HG02884 (cell line): ENCODE measurements at regions not wholly inside any gene's neighbourhood (a gene's known extent, or its start where the extent isn't known, plus 50 kb on each side); places are given as distances from the start of the nearest gene placed in this dataset.
A peak's percentile ranks its signal among the peaks of the same experiment; 100 is the strongest.
"Not testable (repeated sequence)": the region's sequence is repeated elsewhere in the genome, so short reads cannot be mapped to it uniquely, and the experiment has no call there.

Experiments used
- ATAC-seq: cut with Tn5 transposase; IDR thresholded peaks from one replicate; pipeline ENCODE4 v1.9.1; 2021; ENCODE audit warnings: mild to moderate bottlenecking, moderate library complexity; ENCODE audit not compliant: unreplicated experiment

DNA sequence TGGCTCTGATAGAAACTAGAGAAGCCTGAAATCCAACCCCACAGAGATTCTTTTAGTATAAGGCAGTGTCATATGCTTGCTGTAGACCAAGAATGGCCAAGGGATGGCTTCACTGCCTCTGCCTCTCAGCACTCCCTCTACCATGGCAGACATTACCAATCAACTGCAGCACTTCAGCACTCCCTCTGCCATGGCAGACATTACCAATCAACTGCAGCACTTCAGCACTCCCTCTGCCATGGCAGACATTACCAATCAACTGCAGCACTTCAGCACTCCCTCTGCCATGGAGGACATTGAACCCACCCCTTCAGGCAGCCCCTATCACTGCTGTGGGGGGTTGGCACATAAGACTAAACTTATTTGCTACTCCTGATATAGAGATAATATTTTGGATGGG lies 287.8 kb downstream of the AACS start:
- not testable (repeated sequence) for ATAC-seq

- ATAC-seq: no peak
Observed at GRCh38 chr12:125353871-125354270, 288.6 kb downstream of the AACS start.

DNA sequence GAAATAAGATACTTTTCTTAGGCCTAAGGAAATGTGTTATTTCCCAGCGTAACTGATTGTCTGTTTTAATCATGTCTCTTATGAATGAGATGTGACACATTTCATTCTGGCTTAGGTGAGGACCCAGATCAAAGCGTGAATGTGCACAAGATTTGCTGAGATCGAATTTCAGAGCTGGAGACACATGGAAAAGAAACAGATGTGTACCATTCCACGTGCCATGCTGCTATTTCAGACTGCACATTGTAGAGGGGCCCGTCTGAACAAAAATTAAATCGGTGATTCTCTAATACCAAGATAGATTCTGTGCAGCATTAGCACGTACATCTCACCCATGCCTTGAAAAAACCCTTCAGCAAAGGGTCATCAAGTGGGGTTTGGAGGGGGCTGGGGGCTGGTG lies 290.4 kb downstream of the AACS start:
- ATAC-seq: no peak

- ATAC-seq: no peak
Observed at GRCh38 chr12:125356111-125356510, 290.9 kb downstream of the AACS start.

GRCh38 chr12:125357561-125357960 lies 292.3 kb downstream of the AACS start:
- ATAC-seq: no peak

DNA sequence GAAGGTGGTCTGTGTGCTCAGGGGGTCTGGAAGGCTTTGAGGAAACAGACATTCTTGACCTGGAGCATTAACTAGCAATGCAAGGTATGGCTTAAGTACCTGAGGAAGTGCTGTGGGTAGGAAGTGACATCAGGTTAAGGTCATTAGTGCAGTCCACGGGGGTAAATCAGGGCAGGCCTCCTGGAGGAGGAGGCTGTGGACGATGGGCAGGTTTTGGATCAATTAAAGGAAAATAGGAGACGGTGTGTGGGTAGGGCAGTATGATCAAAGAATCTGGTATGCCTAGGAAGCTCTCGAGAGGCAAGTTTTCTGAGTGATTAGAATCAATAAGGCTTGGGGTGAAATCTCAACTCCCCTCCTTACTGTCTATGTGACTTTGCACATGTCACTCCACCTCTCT lies 295.3 kb downstream of the AACS start:
- no peak for ATAC-seq

DNA sequence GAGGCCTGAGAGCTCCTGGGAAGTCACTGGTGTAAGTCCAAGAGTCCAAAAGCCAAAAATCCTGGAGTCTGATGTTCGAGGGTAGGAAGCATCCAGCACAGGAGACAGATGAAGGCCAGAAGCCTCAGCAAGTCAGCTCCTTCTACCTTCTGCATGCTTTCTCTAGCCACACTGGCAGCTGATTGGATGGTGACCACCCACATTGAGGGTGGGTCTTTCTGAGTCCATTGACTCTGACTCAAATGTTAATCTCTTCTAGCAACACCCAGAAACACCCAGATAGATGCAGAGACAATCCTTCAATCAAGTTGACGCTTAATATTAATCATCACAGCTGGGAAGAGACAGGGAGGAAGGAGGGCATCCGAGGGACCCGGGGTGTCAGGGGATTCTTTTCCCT lies 305.8 kb downstream of the AACS start:
- no peak for ATAC-seq

DNA sequence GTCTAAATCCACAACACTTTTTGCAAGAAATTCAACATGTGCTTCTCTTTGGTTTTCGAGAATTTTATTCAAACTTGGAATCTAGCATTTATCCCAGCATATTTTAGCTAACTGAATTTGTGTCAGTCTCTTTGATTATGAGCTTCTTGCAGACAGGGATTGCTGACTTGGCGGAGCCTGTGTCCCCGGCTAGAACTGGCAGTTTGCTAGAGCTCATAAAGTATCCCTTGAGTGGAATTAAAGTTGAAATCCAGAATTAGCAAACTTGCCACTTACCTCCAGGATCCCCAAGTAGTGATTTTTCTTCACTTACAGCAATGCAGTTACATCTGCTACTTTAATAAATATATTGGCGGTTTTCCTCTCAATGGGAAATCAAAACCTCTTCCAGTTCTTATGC lies 306.9 kb downstream of the AACS start:
- no peak for ATAC-seq

DNA sequence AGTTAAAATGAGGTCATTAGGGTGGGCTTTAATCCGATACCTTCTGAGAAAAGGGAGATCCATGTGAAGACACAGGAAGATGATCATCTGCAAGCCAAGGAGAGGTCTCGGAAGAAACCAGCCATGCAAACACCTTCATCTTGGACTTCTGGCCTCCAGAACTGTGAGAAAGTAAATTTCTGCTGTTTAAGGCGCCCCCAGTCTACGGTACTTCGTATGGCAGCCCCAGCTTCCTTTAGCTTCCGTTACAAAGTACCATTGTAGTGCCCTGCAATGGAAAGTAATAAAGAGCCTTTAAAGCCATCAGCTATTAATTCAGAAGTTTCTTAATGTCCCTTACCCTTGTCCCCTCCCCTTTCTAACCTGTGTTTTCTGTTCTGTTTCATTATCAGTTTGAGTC lies 308.1 kb downstream of the AACS start:
- no peak for ATAC-seq

GRCh38 chr12:125376422-125376821 lies 311.2 kb downstream of the AACS start:
- no peak for ATAC-seq

DNA sequence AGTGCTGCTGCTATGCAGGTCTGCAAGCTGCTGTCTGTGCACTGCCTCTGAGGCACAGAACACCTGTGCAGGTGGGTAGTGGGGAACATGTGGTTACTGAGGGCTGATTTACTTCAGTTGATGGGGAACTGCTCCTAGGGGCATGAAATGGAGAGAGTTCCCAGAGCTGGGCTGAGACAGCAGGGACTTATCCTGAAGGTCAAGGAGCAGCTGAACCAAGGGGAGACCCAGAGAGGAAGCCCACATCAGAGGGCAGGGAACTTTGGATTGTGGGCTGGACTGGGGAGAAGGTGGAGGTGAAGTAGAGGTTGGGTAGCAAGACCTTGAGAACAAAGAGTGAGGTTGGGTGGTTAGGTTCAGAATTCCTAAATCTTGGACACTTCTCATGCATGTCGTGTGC lies 311.9 kb downstream of the AACS start:
- ATAC-seq: no peak

GRCh38 chr12:125381373-125381772 lies 316.1 kb downstream of the AACS start:
- ATAC-seq: no peak

DNA sequence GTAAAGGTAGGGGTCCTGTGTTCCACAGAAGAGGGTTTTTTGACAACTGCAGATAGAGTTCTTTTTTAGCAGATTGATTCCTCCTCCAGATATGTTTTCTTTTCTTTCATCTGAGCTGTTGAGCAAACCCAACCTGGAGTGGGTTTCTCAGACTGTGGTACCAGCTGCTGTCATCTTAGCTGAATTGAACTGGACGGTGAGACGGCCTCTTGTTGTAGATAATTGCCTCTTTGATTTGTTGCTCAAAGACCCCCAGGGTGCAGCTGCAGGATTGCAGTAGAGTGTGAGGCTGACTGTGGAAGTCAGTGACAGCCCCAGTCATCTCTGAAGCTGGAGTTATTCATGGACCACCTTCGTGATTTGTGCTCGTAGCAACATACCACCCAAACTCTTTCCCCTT lies 317.7 kb downstream of the AACS start:
- ATAC-seq: no peak

GRCh38 chr12:125386652-125387051 lies 321.4 kb downstream of the AACS start:
- ATAC-seq: no peak

GRCh38 chr12:125387206-125387605 lies 322.0 kb downstream of the AACS start:
- no peak for ATAC-seq

GRCh38 chr12:125389061-125389697 lies 323.9 kb downstream of the AACS start:
- ATAC-seq: no peak

- ATAC-seq: no peak
Observed at GRCh38 chr12:125393569-125393968, 328.3 kb downstream of the AACS start.

- ATAC-seq: no peak
Observed at GRCh38 chr12:125395583-125396215, 330.5 kb downstream of the AACS start.

- no peak for ATAC-seq
Observed at GRCh38 chr12:125399489-125399888, 334.3 kb downstream of the AACS start.

DNA sequence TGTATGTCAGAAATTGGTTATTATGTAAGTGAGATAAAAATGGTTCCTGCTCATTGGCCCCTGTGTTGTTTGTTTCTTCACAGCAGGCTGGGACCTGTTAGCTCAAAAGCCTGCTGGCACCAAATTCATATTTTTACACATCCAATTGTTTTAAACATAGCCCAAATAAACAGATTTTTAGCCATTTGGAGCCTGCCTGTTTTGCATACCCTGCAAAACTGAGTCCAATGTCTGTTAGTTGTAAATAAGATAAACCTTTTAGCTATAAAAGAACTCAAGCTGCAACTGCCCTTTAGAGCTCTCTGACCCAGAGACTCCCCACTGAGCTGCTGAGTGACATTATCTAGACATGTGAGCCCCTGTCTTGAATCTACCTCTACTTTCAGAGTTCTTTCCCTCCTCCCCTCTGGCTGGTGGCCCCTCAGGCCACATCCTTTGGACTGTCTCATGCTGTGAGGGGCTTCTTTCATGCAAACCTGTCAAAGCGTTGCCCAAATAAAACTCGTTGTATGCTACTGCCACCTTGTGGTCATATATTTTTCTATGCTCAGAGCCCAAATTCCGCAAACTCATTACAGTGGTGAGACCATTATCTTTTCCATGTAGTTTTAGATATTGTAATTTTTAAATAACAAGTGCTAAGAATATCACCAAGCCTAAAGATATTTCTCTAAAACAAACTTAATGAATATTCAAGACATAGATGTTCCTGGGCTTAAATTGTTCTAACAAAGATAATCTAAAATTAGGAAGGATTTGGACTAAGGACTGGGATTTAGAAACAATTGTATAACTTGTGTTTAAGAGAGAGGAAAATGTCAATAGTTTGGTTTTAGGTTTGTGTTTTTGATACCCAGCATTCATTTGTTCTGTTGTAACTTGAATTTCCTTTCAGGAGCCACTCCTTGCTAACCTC lies 337.9 kb downstream of the AACS start:
- ATAC-seq: no peak

DNA sequence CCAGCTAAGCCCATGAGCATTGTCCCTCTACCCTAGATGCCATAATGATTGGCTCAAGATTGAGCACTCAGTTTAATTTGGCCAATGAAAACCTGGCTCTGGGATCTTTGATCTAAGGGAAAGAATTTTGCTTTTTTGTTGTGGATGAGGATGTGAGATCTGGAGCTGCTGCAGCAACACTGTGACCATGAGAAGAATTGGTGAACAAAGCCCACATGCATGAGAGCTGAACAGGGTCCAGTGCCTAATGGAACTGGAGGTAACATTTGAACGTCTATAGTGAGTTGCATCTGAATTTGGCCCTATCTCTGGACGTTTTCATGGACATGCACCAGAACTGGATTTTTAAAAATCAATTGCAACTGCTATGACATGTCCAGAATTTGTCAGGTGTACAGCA lies 338.6 kb downstream of the AACS start:
- no peak for ATAC-seq

DNA sequence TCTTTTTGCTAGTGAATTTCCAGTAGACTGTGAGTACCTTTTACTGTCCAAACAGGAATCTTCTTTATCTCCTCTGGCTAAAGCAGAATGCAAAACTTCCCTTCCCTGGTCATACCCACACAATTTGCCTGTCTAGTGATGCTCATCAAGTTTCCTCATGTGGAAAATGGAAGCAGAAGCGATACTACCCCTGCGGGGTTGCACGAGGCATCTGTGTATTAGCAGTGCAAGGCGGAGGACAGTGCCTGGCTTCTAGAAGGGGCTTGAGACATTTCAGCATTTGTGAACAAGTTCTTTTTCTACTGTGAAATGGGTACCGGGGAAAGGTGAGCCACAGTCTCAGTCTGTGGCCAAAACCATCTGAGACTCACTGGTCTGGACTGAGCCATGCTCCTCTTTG lies 340.9 kb downstream of the AACS start:
- ATAC-seq: peak; percentile 94
